ENCODE measurements at regions not wholly inside any gene's neighbourhood (a gene's known extent, or its start where the extent isn't known, plus 50 kb on each side); places are given as distances from the start of the nearest gene placed in this dataset.

DNA sequence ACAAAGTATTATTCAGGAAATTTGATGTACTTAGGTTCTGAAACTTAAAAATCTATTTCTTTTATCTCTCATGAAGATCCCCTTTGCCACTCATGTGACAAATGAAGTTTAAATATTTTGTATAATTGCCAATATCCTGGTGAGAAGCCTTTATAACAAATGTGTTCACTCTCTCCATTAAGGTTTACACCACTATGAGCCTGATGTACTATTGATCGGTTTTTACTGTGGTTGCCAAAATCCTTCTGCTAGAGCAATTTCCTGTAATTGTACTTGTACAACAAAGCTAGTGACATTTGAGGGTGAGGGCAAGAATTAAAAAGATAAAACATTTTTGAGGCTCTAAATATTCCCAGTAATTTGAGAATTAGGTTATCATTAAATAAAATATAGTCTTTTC lies 222.3 kb upstream of the CDH19 start:
- no peak for DNase-seq

DNA sequence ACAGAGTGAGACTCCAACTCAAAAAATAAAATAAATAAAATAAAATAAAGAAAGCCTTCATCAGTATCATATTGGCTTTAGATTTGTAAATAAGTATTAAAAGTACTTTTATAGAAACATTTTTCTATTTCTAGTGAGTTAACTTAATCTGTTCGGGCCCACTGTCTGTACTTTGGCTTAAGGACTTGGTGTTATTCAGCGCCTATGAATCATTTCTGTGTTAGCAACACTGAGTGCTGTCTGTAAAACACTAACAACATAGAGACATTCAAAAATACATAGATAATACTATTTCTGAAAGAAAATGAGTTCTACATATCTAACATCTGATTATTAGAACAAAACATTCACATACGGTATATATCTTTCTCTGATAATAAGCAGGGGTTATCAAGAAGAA lies 221.5 kb upstream of the CDH19 start:
- DNase-seq = no peak

DNA sequence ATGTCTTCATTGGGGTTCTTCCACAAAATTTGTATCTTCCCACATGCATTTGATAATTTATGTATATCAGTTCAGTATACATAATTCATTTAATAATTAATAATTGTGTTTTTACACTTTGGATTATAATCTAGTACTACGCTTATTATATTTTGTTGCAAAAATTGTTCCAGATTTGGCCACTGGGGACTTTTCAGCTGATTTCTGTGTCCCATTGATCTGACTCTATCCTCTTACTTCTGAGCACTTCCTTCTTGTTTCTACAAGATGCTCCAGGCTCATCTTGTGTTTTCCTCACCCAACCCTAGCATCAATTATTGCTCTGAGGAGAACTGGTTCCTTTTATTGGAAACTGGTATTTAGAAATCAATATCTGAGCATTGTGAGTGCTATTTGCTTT lies 215.3 kb upstream of the CDH19 start:
- no peak for DNase-seq

DNA sequence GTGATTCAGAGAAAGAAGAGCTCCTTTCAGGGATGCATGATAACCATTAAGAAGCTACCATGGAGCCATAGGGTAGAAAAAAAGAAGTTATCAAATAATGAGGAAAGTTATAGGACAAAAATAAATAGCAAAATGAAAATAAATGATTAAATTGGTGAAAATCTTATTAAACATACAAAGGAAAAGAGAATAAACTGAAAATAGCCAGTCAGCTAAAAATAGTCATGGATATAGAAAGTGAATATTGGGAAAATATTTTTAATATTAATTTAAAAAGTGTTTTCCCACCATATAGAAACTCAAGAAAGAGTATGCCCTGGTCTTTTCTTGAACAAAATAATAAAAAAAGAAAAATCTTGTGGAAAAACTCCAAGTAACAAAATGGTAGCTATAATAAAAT lies 209.2 kb upstream of the CDH19 start:
- no peak for DNase-seq

DNA sequence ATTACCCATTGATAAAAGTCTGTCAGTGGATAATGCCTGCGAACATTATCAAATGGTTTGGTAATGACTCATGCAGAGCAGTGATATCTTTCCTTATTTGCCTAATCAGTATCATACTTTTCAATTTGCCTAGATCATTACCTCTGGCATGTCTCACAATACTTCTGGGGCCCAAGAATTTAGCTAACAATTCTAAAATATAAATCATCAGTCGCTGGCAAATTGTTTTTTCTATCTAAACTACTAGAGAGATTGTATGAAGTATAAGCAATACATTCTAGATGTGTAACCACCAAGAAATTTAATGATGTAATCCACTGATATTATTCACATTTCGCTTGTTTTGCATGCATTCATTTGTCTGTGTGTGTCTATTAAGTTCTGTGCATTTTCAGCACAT lies 191.2 kb upstream of the CDH19 start:
- no peak for DNase-seq

DNA sequence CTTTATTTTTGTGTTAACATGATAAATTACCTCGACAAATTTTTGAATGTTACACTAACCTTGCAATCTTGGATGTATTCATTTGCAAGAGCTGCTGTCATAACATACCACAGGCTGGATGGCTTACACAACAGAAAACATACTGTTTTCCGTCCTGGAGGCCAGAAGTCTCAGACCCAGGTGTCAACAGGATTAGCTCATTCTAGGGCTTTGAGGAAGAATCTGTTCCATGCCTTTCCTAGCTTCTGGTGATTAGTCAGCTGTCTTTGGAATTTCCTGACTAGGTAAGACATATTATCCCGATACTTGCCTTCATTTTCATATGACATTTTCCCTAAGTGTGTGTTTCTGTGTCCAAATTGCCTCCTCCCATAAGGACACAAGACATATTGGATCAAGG lies 188.6 kb upstream of the CDH19 start:
- no peak for DNase-seq

DNA sequence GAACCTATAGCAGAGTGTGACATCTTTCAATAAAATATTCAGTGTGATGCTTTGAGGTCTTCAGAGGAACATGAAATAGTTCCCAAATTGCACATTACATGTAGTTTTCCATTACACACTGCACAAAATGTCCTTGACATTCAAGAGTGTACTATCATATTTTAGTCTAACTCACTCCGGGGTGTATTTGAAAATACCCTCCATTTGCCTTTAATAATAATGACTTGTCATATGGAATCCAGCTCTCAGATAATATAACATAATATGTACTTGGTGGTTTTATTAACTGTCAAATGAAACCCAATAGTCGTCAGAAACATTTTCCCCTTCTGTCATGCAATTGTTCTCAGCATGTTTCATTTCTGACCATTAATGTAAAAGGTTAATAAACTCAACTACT lies 176.7 kb upstream of the CDH19 start:
- DNase-seq = no peak

DNA sequence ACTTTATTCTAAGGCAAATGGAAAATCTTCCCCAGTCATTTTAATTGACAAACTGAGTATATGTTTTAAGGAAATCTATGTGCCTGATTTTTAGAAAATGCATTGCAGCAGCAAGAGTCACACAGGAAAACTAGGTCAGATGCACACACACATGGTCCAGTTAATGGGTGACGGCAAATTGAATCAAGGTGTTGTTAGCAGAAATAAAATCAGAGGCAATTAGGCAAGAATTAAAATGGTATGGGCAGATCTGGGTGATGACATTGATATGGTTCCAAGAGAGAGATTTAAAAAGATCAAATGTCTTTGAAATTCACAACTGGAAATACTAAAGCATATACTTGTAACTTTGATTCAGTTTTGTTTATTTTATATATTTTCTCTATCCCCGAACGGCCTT lies 174.2 kb upstream of the CDH19 start:
- DNase-seq = no peak

DNA sequence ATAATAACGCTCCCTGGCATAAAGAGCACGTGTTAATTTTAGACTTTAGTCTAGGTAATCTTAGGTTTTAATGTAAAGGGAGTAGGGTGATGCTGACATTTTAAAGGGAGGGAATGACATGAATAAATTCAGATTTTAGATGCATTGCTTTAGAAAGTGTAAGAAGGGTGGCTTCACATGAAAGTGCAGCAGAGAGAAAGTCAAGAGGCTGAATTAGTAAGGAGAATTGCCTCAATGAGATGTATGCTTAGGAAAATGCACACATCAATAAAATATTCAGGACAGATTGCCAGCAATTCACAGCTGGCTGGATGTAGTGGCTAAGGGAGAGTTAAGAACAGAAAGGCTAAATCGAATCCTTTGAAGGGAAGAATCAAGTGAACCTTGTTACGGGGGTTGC lies 165.5 kb upstream of the CDH19 start:
- no peak for DNase-seq

DNA sequence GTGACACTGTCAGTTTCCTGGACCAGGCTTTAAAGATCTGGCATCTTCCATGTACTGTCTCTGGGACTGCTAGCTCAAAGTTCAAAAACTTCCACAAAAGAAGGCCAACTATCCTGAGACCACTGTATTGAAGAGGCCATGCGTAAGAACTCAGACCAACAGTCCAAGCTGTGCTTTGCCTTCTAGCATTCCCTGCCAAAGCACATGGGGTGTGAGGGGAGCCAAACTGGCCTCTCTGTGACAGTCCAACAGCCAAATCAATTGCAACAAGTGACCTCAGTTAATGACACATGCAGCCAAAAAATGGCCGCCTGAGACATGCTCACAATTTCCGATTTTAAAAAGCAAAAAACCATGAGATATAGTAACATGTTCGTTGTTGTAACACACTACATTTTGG lies 160.3 kb upstream of the CDH19 start:
- no peak for DNase-seq

DNA sequence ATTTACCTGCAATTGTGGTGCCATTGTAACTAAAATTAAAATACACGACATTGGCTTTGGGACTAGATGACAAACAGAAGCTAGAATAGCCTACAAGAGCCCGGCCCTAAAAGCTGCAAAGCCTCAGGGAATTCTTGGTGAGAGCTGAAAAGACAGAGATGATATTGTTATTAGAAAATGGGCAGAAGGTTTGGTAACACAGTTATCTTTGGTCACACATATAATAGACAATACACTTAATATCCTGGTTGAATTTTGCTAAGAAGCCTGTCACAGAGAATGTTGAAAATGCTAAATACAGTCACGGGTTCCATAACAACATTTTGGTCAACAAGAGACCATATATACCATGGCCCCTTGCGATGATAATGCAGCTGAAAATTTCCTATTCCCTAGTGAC lies 157.3 kb upstream of the CDH19 start:
- DNase-seq = no peak

DNA sequence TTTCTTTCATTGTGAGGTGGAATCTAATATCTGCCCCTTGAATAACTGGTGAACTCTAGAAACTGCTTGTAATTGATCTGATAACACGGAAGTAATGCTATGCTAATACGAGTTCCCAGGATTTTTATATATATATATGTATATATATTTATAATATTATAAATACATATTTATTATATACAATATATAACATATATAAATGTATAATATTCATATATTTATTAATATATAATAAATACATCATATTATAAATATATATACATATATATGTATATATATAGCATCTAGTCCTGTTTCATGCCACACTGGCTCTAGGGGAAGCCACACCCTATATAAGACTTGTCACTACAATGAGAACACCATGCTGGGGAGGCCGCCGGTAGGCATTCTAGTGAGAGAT lies 156.7 kb upstream of the CDH19 start:
- no peak for DNase-seq

DNA sequence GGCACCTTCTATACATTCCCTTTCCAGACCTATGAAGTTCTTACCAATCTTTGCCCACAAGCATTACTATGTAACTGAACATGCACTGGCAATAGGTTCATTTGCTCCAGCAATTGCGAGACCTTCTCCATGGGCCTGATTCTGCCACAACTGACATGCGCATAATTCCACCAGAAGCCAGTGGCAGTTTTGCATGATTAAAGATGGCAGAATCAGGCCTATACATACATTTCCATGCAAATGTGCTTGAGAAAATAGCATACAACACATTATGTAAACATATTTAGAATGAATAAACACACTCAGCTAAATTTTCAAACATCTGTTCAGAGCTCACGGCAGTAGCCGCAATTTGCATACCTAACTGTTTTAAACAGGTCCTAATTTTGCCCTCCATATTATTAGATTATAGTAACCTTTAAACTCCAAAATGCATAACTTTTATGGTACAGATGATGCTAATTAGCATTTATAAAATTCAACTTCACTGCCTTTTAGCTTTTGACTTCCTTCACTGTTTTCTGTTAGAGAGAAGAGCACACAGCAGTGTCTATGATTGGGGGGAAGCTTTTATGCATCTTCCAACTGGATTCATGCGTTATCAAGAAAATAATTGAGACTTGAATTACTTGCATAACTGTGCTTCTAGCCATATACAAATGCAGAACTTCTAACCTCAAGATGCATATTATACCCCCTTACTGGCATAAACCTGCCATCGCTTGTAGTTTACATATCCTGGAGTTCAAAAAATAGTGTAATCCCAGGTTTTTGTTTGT lies 155.3 kb upstream of the CDH19 start:
- DNase-seq = no peak

DNA sequence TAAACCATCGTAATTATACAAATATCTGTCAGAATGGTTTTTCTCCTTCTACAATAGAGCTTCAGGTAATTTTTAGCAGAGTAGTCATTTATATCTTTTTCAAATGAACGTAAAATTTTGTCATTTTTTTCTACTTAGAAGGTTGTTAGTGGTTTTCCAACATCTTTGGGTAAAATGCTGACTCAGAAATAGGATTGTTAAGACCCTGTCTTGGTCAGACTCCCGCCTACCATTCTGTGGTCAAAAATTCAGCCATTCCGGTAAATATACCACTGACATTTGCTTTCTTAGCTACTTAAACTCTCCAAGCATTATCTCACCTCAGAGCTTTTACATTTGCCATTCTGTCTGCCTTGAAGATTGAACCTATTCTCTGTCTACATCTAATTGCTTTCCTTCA lies 154.1 kb upstream of the CDH19 start:
- DNase-seq = no peak

DNA sequence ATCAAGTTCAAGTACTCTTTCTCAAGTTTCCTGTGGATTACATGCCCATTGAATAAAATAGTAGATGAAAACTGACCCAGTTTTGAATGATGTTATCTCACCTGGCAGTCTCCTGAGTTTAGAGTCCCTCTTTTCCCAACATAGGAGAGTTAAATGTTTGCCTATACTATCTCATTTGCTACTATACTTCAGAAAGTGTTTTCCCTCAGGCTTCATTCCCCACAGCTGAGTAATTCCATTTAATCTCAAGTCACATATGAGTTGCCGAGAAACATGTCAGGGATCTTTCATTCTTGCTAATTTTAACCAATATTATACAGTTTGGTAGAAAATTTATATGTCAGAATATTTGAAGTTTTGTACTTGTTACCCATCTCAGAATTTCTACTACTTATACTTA lies 150.4 kb upstream of the CDH19 start:
- DNase-seq = no peak

DNA sequence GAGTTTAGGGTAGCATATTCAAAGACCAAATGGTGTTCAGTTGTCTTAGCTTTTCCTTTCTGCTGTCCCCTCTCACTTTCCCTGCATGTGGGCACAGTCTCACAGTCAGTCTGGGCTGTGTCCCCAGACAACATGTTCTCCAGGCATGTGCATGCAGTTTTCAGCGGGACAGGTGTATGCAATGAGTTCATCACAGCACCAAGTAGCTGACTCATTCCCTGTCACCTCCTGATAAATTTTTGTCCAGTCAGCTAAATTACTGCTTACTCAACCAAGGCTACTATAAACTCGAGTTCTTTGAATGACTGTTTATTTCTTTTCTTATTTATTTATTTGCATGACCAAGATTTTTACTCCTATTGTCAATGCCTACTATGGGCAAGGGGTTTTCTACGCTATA lies 148.8 kb upstream of the CDH19 start:
- DNase-seq = no peak

DNA sequence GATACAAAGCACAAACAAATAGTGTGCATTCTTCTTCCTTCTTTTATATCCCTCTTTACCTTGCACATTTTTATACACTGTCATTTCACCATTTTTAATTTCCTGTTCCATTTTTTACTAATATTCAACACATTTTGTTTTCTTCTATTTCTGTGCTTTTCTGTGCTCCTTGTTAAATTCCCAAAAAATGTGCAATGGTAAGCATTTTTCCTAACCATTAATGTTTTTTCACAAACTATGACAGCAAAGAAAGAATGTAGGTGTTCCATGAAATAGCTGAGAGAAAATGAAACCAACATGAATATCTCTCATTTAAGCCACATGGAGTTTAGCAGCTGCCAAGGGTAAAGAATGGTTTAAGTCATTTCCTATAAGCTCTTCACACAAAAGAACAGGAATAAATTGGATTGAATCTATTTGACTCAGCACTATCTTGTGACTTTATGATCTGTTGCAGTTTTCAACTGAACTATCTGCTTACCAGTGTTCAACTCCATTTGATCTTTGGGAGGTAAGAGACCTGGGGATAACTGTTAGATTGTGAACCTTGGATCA lies 145.7 kb upstream of the CDH19 start:
- DNase-seq = no peak

DNA sequence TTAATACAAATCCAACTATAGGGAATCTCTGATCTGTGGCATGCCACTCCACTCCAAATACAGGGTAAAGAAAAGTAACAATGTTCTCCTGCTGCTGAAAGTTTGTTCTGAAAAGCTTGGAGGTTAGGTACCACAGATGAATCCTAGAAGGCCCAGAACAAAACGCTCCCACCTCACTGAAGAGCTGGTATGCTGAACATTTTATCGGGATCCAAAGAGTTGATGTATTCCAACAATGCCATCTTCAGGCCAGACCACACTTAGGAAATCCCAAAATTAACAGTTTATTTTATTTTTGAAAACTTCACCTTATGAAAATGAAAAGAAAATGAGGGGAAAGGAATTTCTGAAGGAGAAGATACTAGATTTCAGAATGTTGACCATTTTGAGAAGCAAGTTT lies 145.1 kb upstream of the CDH19 start:
- no peak for DNase-seq

DNA sequence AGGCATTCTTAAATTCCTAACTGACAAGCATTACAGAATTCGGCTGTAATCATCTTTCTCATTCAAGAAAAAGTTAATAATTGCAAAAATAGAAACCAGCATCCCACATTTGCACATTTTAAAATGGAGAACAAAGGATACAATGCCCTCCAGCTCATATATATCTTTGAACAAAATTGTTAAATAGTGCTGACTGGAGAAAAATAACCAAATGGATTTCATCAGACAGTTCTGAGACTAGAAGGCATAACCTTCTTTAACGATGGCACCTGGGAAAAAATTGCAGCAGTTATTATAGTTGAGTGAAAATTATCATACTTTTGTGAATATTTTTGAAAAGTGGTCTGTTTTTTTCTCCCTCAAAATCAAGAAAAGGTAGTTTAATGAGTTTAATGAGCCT lies 138.9 kb upstream of the CDH19 start:
- no peak for DNase-seq

DNA sequence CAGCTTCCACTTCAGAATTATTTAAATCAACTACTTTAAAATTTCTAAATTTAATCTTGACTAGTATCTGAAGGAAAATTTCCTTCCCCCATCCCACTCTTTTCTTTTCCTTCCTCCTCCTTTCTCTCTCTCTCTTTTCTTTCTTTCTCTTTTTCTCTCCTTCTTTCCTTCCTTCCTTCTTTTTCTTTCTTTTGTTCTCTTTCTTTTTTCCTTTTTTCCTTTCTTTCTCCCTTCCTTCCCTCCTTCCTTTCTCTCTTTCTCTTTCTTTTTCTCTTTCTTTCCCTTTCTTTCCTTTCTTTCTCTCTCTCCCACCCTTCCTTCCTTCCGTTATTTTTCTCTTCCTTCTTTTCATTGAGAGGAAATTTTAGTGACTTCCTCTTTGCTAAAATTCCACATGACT lies 132.0 kb upstream of the CDH19 start:
- no peak for DNase-seq

DNA sequence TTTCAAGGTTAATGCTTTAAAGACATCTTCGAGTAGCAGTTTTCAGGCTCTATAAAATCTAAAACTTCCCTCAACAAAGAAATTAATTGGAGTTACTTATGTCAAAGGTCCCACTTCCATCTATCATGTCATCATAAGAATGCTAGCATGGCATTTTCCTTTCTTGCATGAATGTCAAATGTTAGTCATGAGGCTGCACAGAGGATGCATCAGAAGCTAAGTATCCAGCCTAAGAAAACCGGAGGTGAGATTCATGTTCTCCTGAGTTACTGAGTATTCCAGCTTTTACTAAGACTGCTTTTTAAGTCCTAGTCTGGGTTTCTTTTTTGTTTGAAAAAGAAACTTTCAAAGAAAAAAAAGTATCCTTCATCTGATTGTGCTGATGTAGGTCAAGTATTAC lies 130.6 kb upstream of the CDH19 start:
- no peak for DNase-seq

DNA sequence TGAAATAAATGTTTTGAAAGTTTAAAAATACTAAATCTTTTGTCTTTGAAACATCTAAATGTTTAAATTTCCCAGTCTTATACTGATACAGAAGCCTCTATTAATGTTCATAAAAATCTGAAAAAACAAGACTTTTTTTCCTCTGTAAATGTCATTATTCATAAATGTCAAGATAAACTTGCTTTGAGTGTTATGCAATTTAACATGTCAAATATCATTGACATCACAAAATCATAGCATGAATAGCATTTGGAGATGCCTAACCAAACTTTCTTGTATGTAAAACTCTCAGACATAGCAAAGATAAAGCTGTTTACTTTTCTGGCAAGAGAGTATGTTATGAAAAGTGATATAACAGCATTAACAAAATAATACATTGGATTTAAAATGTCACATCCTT lies 128.0 kb upstream of the CDH19 start:
- no peak for DNase-seq

DNA sequence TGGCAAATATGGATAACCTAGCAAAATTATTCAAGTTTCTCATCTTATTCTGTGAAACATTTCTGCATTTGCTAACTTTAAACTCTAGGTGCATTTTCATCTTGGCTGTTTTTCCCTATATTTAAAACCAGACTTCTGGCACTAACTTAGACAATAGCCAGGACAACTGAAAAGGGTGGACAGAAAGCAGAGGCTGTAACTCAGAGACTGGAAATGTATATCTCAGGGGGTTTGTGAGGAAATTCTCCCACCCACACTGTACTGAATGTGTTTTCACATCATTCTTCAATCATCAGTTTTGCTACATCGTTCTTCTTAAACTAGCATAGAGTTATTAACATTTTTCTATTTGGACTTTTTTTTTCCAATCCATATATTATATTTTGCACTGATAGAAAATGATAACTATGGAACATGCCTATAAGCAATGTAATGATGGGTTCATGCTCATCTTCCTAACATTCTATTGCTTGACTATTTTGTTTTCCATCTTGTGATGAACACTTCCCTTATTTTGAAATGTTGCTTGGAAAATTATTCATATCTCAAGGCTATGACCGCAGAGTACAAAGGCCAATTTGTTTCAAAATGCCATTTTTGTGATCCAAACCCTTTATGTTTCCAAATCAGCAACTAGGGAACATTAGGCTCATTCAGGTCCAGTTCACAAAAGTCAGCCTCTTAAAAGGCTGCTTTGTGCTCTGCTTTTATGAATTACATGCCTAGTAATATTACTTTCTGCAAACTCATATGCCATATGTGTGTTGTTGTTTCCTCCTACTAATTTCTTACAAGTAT lies 125.8 kb upstream of the CDH19 start:
- DNase-seq = no peak

DNA sequence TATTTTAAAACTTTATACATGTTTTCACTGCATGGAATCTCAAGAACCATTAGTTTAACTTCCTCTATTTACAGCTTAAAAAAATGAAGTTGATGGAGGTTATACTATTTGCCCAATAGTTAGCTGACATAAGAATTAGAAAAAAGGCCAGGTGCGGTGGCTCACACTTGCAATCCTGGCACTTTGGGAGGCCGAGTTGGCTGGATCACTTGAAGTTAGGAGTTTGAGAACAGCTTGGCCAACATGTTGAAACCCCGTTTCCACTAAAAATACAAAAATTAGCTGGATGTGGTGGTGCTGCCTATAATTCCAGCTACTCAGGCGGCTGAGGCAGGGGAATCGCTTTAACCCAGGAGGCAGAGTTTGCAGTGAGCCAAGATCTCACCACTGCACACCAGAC lies 125.1 kb upstream of the CDH19 start:
- no peak for DNase-seq

DNA sequence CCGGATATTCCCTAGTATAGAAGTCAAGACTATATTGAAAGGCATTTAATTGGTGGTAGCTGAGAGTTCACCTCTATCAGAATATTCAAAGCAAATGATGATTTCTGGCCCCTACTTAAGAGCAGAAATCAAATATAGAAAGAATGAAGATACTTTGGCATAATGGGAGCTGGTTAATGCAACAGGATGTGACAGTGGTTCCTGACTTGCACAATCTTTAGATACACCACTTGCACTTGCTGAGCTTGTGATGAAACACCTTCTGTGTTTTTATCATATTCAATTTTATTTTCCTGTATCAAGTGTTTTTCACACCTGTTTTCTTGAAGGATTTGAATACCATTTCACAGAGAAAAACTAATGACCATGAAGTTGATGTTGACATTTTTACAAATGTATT lies 124.1 kb upstream of the CDH19 start:
- DNase-seq = no peak
